HCT116 (cell line): ENCODE measurements at regions not wholly inside any gene's neighbourhood (a gene's known extent, or its start where the extent isn't known, plus 50 kb on each side); places are given as distances from the start of the nearest gene placed in this dataset.

ENCODE experiments used
- ATAC-seq: fragments of 200-7000 bp; cut with Tn5 transposase; 2 replicates; pipeline ENCODE4 v1.9.1; 2020; ENCODE audit warnings: mild to moderate bottlenecking, moderate library complexity
- BruUV-seq: library from RNA; stranded (reverse); fragments of 400-500 nt; replicated peaks from 2 replicates; lab custom pipeline; 2021; lab: Mats Ljungman, UMichigan
- CTCF ChIA-PET: fragments of 300-600 bp; sonication (Branson Sonifier 250); formaldehyde crosslinking; loops from one replicate; lab custom pipeline; 2021; ENCODE audit warnings: antibody characterized with exemption; lab: Charles Lee
- POLR2A ChIA-PET: fragments of 300-600, 350-600 bp; sonication (Branson Sonifier 250); formaldehyde crosslinking; loops from one replicate; lab custom pipeline; 2021; ENCODE audit warnings: antibody characterized with exemption; lab: Charles Lee
- RAD21 ChIA-PET, 2 experiments: fragments of 300-600 bp; sonication (Branson Sonifier 250); formaldehyde crosslinking; loops; one replicate each; lab custom pipeline; 2023; ENCODE audit warnings: low total read pairs in 2 of 2; ENCODE audit not compliant: uncharacterized antibody in 2 of 2, unreplicated experiment in 2 of 2, low non-redundant PET in 1 of 2; lab: Charles Lee
- DNase-seq: peaks from one replicate; pipeline ENCODE4 v3.0.0-alpha.2; 2010; ENCODE audit warnings: low read depth, low spot score
- H2AFZ ChIP-seq: fragments of 200-600 bp; shearing (Covaris generic), sonication (generic); 2 replicates; pipeline ENCODE4 v1.6.1; 2017; ENCODE audit warnings: low read depth, mixed run types, mixed read lengths, antibody characterized with exemption, low read length; ENCODE audit not compliant: poor library complexity, severe bottlenecking
- H3K27ac ChIP-seq: 2 replicates; pipeline ENCODE4 v1.5.1; 2012; ENCODE audit warnings: low read depth, low read length
- H3K27me3 ChIP-seq: fragments of 200-600 bp; sonication (generic); 2 replicates; pipeline ENCODE4 v1.6.1; 2016; ENCODE audit warnings: mixed run types, low read length, mixed read lengths; ENCODE audit not compliant: insufficient read depth
- H3K36me3 ChIP-seq, 2 experiments: fragments of 200-500 bp in 1 of 2; fragments of 200-600 bp in 1 of 2; sonication (Bioruptor generic) in 1 of 2; sonication (generic) in 1 of 2; 2 replicates each; pipeline versions ENCODE4 v1.5.1 to v1.6.1; 2014 to 2016; ENCODE audit warnings: low read length in 2 of 2, inconsistent platforms in 1 of 2, mixed read lengths in 1 of 2, mixed run types in 1 of 2; ENCODE audit not compliant: insufficient read depth in 2 of 2, control insufficient read depth in 1 of 2
- H3K4me1 ChIP-seq, 2 experiments: fragments of 200-600 bp in 1 of 2; sonication (generic) in 1 of 2; 2 replicates each; pipeline versions ENCODE4 v1.5.1 to v1.6.1; 2012 to 2017; ENCODE audit warnings: low read length in 2 of 2, inconsistent platforms in 1 of 2, mild to moderate bottlenecking in 1 of 2, mixed read lengths in 1 of 2, mixed run types in 1 of 2, moderate library complexity in 1 of 2; ENCODE audit not compliant: insufficient read depth in 2 of 2, control insufficient read depth in 1 of 2
- H3K4me2 ChIP-seq: fragments of 200-600 bp; sonication (generic); 2 replicates; pipeline ENCODE4 v1.6.1; 2017; ENCODE audit warnings: mixed run types, low read length, mixed read lengths
- H3K4me3 ChIP-seq, 2 experiments: fragments of 200-600 bp in 1 of 2; sonication (generic) in 1 of 2; replicated peaks in 1 of 2; 2 replicates each; pipeline ENCODE4 v1.5.1; 2011 to 2016; ENCODE audit warnings: low read length in 2 of 2, control low read depth in 1 of 2, low read depth in 1 of 2, mild to moderate bottlenecking in 1 of 2, mixed read lengths in 1 of 2, mixed run types in 1 of 2
- H3K79me2 ChIP-seq: fragments of 200-600 bp; sonication (generic); 2 replicates; pipeline ENCODE4 v1.6.1; 2017; ENCODE audit warnings: mild to moderate bottlenecking, mixed run types, low read length, moderate library complexity, mixed read lengths; ENCODE audit not compliant: insufficient read depth
- H3K9ac ChIP-seq: fragments of 200-600 bp; sonication (generic); 2 replicates; pipeline ENCODE4 v1.6.1; 2016; ENCODE audit warnings: low read length, mixed read lengths
- H3K9me2 ChIP-seq: fragments of 200-600 bp; sonication (generic), shearing (Covaris generic); 2 replicates; pipeline ENCODE4 v1.6.1; 2017; ENCODE audit warnings: mixed run types, mild to moderate bottlenecking, moderate library complexity; ENCODE audit not compliant: insufficient read depth
- H3K9me3 ChIP-seq, 2 experiments: fragments of 200-500 bp in 1 of 2; fragments of 200-600 bp in 1 of 2; sonication (Bioruptor generic) in 1 of 2; sonication (generic) in 1 of 2; 2 replicates each; pipeline ENCODE4 v1.6.1; 2014 to 2017; ENCODE audit warnings: low read length in 2 of 2, mixed read lengths in 2 of 2, inconsistent platforms in 1 of 2, low read depth in 1 of 2, mild to moderate bottlenecking in 1 of 2, mixed run types in 1 of 2, moderate library complexity in 1 of 2; ENCODE audit not compliant: control insufficient read depth in 1 of 2, insufficient read depth in 1 of 2
- H4K20me1 ChIP-seq: fragments of 200-600 bp; sonication (generic), shearing (Covaris generic); 2 replicates; pipeline ENCODE4 v1.6.1; 2017; ENCODE audit warnings: mixed run types, mild to moderate bottlenecking, moderate library complexity; ENCODE audit not compliant: insufficient read depth
- ATF3 ChIP-seq: IDR thresholded peaks from 2 replicates; pipeline ENCODE4 v1.6.1; 2012
- CTCF ChIP-seq, 3 experiments: fragments of 200-600 bp in 1 of 3; sonication (generic) in 1 of 3; IDR thresholded peaks in 2 of 3; conservative IDR thresholded peaks in 1 of 3; 2 replicates each; pipeline ENCODE4 v1.5.1; 2012 to 2017; ENCODE audit warnings: low read depth in 2 of 3, low read length in 2 of 3, antibody characterized with exemption in 1 of 3, borderline replicate concordance in 1 of 3, control low read depth in 1 of 3, mild to moderate bottlenecking in 1 of 3, mixed read lengths in 1 of 3, mixed run types in 1 of 3, moderate library complexity in 1 of 3; ENCODE audit not compliant: insufficient read depth in 1 of 3
- EGR1 ChIP-seq: IDR thresholded peaks from 2 replicates; pipeline ENCODE4 v1.6.1; 2012; ENCODE audit warnings: low read depth
- ELF1 ChIP-seq: IDR thresholded peaks from 2 replicates; pipeline ENCODE4 v1.6.1; 2012; ENCODE audit warnings: low read depth, borderline replicate concordance
- EZH2 ChIP-seq: fragments of 200-600 bp; sonication (generic); IDR thresholded peaks from 2 replicates; pipeline ENCODE4 v1.6.1; 2017; ENCODE audit warnings: antibody characterized with exemption, mixed run types
- EZH2phosphoT487 ChIP-seq: fragments of 200-600 bp; IDR thresholded peaks from 2 replicates; pipeline ENCODE4 v1.6.1; 2018; ENCODE audit warnings: antibody characterized with exemption, borderline replicate concordance
- JUND ChIP-seq: IDR thresholded peaks from 2 replicates; pipeline ENCODE4 v1.6.1; 2012
- POLR2A ChIP-seq: IDR thresholded peaks from 2 replicates; pipeline ENCODE4 v1.7.0; 2011; ENCODE audit warnings: borderline replicate concordance; ENCODE audit not compliant: insufficient read depth, insufficient read length; ENCODE audit errors: extremely low read depth
- POLR2AphosphoS5 ChIP-seq: IDR thresholded peaks from 2 replicates; pipeline ENCODE4 v1.6.1; 2011; ENCODE audit warnings: mild to moderate bottlenecking, low read depth, low read length, moderate library complexity
- SIN3A ChIP-seq: IDR thresholded peaks from 2 replicates; pipeline ENCODE4 v1.6.1; 2012; ENCODE audit warnings: low read depth
- SP1 ChIP-seq: IDR thresholded peaks from 2 replicates; pipeline ENCODE4 v1.6.1; 2012; ENCODE audit warnings: low read depth
- TCF7L2 ChIP-seq: IDR thresholded peaks from 2 replicates; pipeline ENCODE4 v1.7.0; 2011; ENCODE audit warnings: borderline replicate concordance, inconsistent platforms; ENCODE audit not compliant: insufficient read depth, insufficient read length; ENCODE audit errors: extremely low read depth
- ZBTB33 ChIP-seq: IDR thresholded peaks from 2 replicates; pipeline ENCODE4 v1.6.1; 2011; ENCODE audit warnings: mild to moderate bottlenecking, low read length, moderate library complexity; ENCODE audit not compliant: insufficient replicate concordance; ENCODE audit errors: extremely low read depth
- ZFX ChIP-seq: fragments of 450-650 bp; IDR thresholded peaks from 2 replicates; pipeline ENCODE4 v1.6.1; 2017
- intact Hi-C: fragments of 100-400 bp; cut with micrococcal nuclease; formaldehyde crosslinking; loops from 2 replicates; pipeline ENCODE4 v1.10.0; 2022

- TF ChIP-seq POLR2AphosphoS5: no peak
- TF ChIP-seq JUND: no peak
- no peak for TF ChIP-seq EZH2
- TF ChIP-seq CTCF (IDR thresholded peaks at IDR 0.05 in 2 of 3, conservative IDR thresholded peaks at IDR 0.05 in 1 of 3; ENCODE audit: borderline replicate concordance in 1 of 3, insufficient read depth in 1 of 3, low read depth in 2 of 3, low read length in 2 of 3): no peak
These were observed 277.2 kb downstream of the SUCLG1 start (continued) for GRCh38 chr2:84181927-84182326.

- Histone ChIP-seq H3K79me2 (no peaks in the 10 kb centered on the region), H3K9me2 (no peaks in the 10 kb centered on the region), H3K36me3 (no peaks in the 10 kb centered on the region), H4K20me1 (no peaks in the 10 kb centered on the region), H3K4me1 (no peaks in the 10 kb centered on the region), H3K27me3 (no peaks in the 10 kb centered on the region), H3K9me3 (no peaks in the 10 kb centered on the region), H3K4me2 (no peak overlapping the region), H3K9ac (no peak overlapping the region), H3K27ac (no peak overlapping the region), H2AFZ (no peak overlapping the region), H3K4me3 (no peak overlapping the region)
- ChIA-PET POLR2A (no interaction called here), RAD21 (no interaction called here), CTCF (no interaction called here)
- TF ChIP-seq POLR2A: no peak
- TF ChIP-seq SP1: no peak
- TF ChIP-seq POLR2AphosphoS5: no peak
- TF ChIP-seq ELF1: no peak
- TF ChIP-seq EGR1: no peak
- TF ChIP-seq SIN3A: no peak
- no peak for TF ChIP-seq TCF7L2
- TF ChIP-seq ZFX: no peak
- no peak for TF ChIP-seq ATF3
- no peak for TF ChIP-seq ZBTB33
- TF ChIP-seq EZH2: no peak
- no peak for TF ChIP-seq EZH2phosphoT487
- DNase-seq (no peak), ATAC-seq (no peak)
- intact Hi-C loops: no loop called here
- no TSS peak for BruUV-seq
These were observed 281.3 kb downstream of the SUCLG1 start for GRCh38 chr2:84177733-84178132.
